HCT116 (cell line): ENCODE measurements at regions not wholly inside any gene's neighbourhood (a gene's known extent, or its start where the extent isn't known, plus 50 kb on each side); places are given as distances from the start of the nearest gene placed in this dataset.
"Not testable (repeated sequence)": the region's sequence is repeated elsewhere in the genome, so short reads cannot be mapped to it uniquely, and the experiment has no call there.

ENCODE experiments used
- ATAC-seq: fragments of 200-7000 bp; cut with Tn5 transposase; 2 replicates; pipeline ENCODE4 v1.9.1; 2020; ENCODE audit warnings: mild to moderate bottlenecking, moderate library complexity
- BruUV-seq: library from RNA; stranded (reverse); fragments of 400-500 nt; replicated peaks from 2 replicates; lab custom pipeline; 2021; lab: Mats Ljungman, UMichigan
- CTCF ChIA-PET: fragments of 300-600 bp; sonication (Branson Sonifier 250); formaldehyde crosslinking; loops from one replicate; lab custom pipeline; 2021; ENCODE audit warnings: antibody characterized with exemption; lab: Charles Lee
- POLR2A ChIA-PET: fragments of 300-600, 350-600 bp; sonication (Branson Sonifier 250); formaldehyde crosslinking; loops from one replicate; lab custom pipeline; 2021; ENCODE audit warnings: antibody characterized with exemption; lab: Charles Lee
- RAD21 ChIA-PET, 2 experiments: fragments of 300-600 bp; sonication (Branson Sonifier 250); formaldehyde crosslinking; loops; one replicate each; lab custom pipeline; 2023; ENCODE audit warnings: low total read pairs in 2 of 2; ENCODE audit not compliant: uncharacterized antibody in 2 of 2, unreplicated experiment in 2 of 2, low non-redundant PET in 1 of 2; lab: Charles Lee
- DNase-seq: peaks from one replicate; pipeline ENCODE4 v3.0.0-alpha.2; 2010; ENCODE audit warnings: low read depth, low spot score
- H2AFZ ChIP-seq: fragments of 200-600 bp; shearing (Covaris generic), sonication (generic); 2 replicates; pipeline ENCODE4 v1.6.1; 2017; ENCODE audit warnings: low read depth, mixed run types, mixed read lengths, antibody characterized with exemption, low read length; ENCODE audit not compliant: poor library complexity, severe bottlenecking
- H3K27ac ChIP-seq: 2 replicates; pipeline ENCODE4 v1.5.1; 2012; ENCODE audit warnings: low read depth, low read length
- H3K27me3 ChIP-seq: fragments of 200-600 bp; sonication (generic); 2 replicates; pipeline ENCODE4 v1.6.1; 2016; ENCODE audit warnings: mixed run types, low read length, mixed read lengths; ENCODE audit not compliant: insufficient read depth
- H3K36me3 ChIP-seq, 2 experiments: fragments of 200-500 bp in 1 of 2; fragments of 200-600 bp in 1 of 2; sonication (Bioruptor generic) in 1 of 2; sonication (generic) in 1 of 2; 2 replicates each; pipeline versions ENCODE4 v1.5.1 to v1.6.1; 2014 to 2016; ENCODE audit warnings: low read length in 2 of 2, inconsistent platforms in 1 of 2, mixed read lengths in 1 of 2, mixed run types in 1 of 2; ENCODE audit not compliant: insufficient read depth in 2 of 2, control insufficient read depth in 1 of 2
- H3K4me1 ChIP-seq, 2 experiments: fragments of 200-600 bp in 1 of 2; sonication (generic) in 1 of 2; 2 replicates each; pipeline versions ENCODE4 v1.5.1 to v1.6.1; 2012 to 2017; ENCODE audit warnings: low read length in 2 of 2, inconsistent platforms in 1 of 2, mild to moderate bottlenecking in 1 of 2, mixed read lengths in 1 of 2, mixed run types in 1 of 2, moderate library complexity in 1 of 2; ENCODE audit not compliant: insufficient read depth in 2 of 2, control insufficient read depth in 1 of 2
- H3K4me2 ChIP-seq: fragments of 200-600 bp; sonication (generic); 2 replicates; pipeline ENCODE4 v1.6.1; 2017; ENCODE audit warnings: mixed run types, low read length, mixed read lengths
- H3K4me3 ChIP-seq, 2 experiments: fragments of 200-600 bp in 1 of 2; sonication (generic) in 1 of 2; replicated peaks in 1 of 2; 2 replicates each; pipeline ENCODE4 v1.5.1; 2011 to 2016; ENCODE audit warnings: low read length in 2 of 2, control low read depth in 1 of 2, low read depth in 1 of 2, mild to moderate bottlenecking in 1 of 2, mixed read lengths in 1 of 2, mixed run types in 1 of 2
- H3K79me2 ChIP-seq: fragments of 200-600 bp; sonication (generic); 2 replicates; pipeline ENCODE4 v1.6.1; 2017; ENCODE audit warnings: mild to moderate bottlenecking, mixed run types, low read length, moderate library complexity, mixed read lengths; ENCODE audit not compliant: insufficient read depth
- H3K9ac ChIP-seq: fragments of 200-600 bp; sonication (generic); 2 replicates; pipeline ENCODE4 v1.6.1; 2016; ENCODE audit warnings: low read length, mixed read lengths
- H3K9me2 ChIP-seq: fragments of 200-600 bp; sonication (generic), shearing (Covaris generic); 2 replicates; pipeline ENCODE4 v1.6.1; 2017; ENCODE audit warnings: mixed run types, mild to moderate bottlenecking, moderate library complexity; ENCODE audit not compliant: insufficient read depth
- H3K9me3 ChIP-seq, 2 experiments: fragments of 200-500 bp in 1 of 2; fragments of 200-600 bp in 1 of 2; sonication (Bioruptor generic) in 1 of 2; sonication (generic) in 1 of 2; 2 replicates each; pipeline ENCODE4 v1.6.1; 2014 to 2017; ENCODE audit warnings: low read length in 2 of 2, mixed read lengths in 2 of 2, inconsistent platforms in 1 of 2, low read depth in 1 of 2, mild to moderate bottlenecking in 1 of 2, mixed run types in 1 of 2, moderate library complexity in 1 of 2; ENCODE audit not compliant: control insufficient read depth in 1 of 2, insufficient read depth in 1 of 2
- H4K20me1 ChIP-seq: fragments of 200-600 bp; sonication (generic), shearing (Covaris generic); 2 replicates; pipeline ENCODE4 v1.6.1; 2017; ENCODE audit warnings: mixed run types, mild to moderate bottlenecking, moderate library complexity; ENCODE audit not compliant: insufficient read depth
- CEBPB ChIP-seq: IDR thresholded peaks from 2 replicates; pipeline ENCODE4 v1.6.1; 2012; ENCODE audit warnings: low read depth
- ELF1 ChIP-seq: IDR thresholded peaks from 2 replicates; pipeline ENCODE4 v1.6.1; 2012; ENCODE audit warnings: low read depth, borderline replicate concordance
- EZH2phosphoT487 ChIP-seq: fragments of 200-600 bp; IDR thresholded peaks from 2 replicates; pipeline ENCODE4 v1.6.1; 2018; ENCODE audit warnings: antibody characterized with exemption, borderline replicate concordance
- FOSL1 ChIP-seq: IDR thresholded peaks from 2 replicates; pipeline ENCODE4 v1.6.1; 2012; ENCODE audit warnings: low read depth
- JUND ChIP-seq: IDR thresholded peaks from 2 replicates; pipeline ENCODE4 v1.6.1; 2012
- POLR2AphosphoS5 ChIP-seq: IDR thresholded peaks from 2 replicates; pipeline ENCODE4 v1.6.1; 2011; ENCODE audit warnings: mild to moderate bottlenecking, low read depth, low read length, moderate library complexity
- SIN3A ChIP-seq: IDR thresholded peaks from 2 replicates; pipeline ENCODE4 v1.6.1; 2012; ENCODE audit warnings: low read depth
- SP1 ChIP-seq: IDR thresholded peaks from 2 replicates; pipeline ENCODE4 v1.6.1; 2012; ENCODE audit warnings: low read depth
- SRF ChIP-seq: IDR thresholded peaks from 2 replicates; pipeline ENCODE4 v1.6.1; 2012; ENCODE audit warnings: low read depth
- YY1 ChIP-seq: IDR thresholded peaks from 2 replicates; pipeline ENCODE4 v1.6.1; 2011; ENCODE audit warnings: low read length, low read depth, moderate library complexity, mild to moderate bottlenecking; ENCODE audit not compliant: insufficient replicate concordance; ENCODE audit errors: extremely low read depth
- ZFX ChIP-seq: fragments of 450-650 bp; IDR thresholded peaks from 2 replicates; pipeline ENCODE4 v1.6.1; 2017
- ZNF274 ChIP-seq: fragments of 200-500 bp; sonication (Bioruptor generic); IDR thresholded peaks from 2 replicates; pipeline ENCODE4 v1.6.1; 2014; ENCODE audit warnings: mild to moderate bottlenecking, low read depth, low read length, inconsistent platforms
- intact Hi-C: fragments of 100-400 bp; cut with micrococcal nuclease; formaldehyde crosslinking; loops from 2 replicates; pipeline ENCODE4 v1.10.0; 2022
- TF ChIP-seq, protein P1 (sequence below): IDR thresholded peaks from 2 replicates; pipeline ENCODE4 v1.6.1; 2012; ENCODE audit warnings: low read depth
- TF ChIP-seq, protein P2 (sequence below): IDR thresholded peaks from 2 replicates; pipeline ENCODE4 v1.6.1; 2011; ENCODE audit warnings: mild to moderate bottlenecking, low read length, moderate library complexity; ENCODE audit not compliant: insufficient replicate concordance; ENCODE audit errors: extremely low read depth

DNA sequence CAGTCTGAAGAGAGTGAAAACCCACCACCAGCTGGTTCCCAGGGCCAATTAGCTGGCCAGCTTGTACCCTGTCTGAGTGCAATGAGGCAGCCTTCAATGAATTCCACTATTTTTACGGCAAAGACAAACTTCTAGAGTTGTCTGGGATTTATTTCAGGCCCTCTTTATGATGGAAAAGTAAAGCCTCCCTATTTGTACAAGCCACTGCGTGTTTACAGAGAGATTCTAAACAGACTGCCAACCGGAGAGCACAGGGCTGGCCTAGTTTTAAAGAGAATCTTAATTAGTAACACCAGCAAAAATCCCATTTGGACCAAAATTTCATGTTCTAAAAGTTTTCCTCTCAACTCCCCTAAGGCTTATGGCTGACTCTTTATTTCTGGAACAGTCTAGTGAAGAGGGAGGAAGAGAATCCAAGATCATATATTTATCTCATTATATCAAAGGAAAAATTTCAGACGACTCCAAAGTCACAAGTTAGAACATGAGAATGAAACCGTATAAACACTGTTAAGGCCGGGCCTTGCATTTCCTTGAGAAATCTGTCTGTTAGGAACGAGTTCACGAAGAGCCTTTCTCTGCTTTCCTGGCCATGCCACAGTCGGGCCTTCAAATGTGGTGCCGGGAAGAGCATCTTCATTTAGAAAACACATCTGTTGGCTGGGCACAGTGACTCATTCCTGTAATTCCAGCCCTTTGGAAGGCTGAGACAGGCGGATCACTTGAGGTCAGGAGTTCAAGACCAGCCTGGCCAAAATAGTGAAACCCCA is 724.6 kb upstream of the NRP1 start:
- CTCF ChIA-PET = no interaction called here
- Histone ChIP-seq H3K27ac (no peak overlapping the region), H3K36me3 (no peaks in the 10 kb centered on the region), H3K9me2 (no peaks in the 10 kb centered on the region), H3K9ac (no peak overlapping the region), H3K4me3 (no peak overlapping the region), H3K27me3 (no peaks in the 10 kb centered on the region), H3K79me2 (no peaks in the 10 kb centered on the region), H3K4me2 (no peak overlapping the region), H3K4me1 (no peaks in the 10 kb centered on the region), H4K20me1 (no peaks in the 10 kb centered on the region), H2AFZ (no peak overlapping the region), H3K9me3 (peaks cover 3 to 5% of the 10 kb centered on the region in 2 experiments; a peak in 1 of 4 replicates)
- no TSS peak for BruUV-seq
- no peak for TF ChIP-seq SIN3A
- no peak for TF ChIP-seq ELF1
- no peak for TF ChIP-seq POLR2AphosphoS5
- TF ChIP-seq FOSL1 = no peak
- no peak for TF ChIP-seq ZNF274
- no peak for TF ChIP-seq SRF
- no peak for TF ChIP-seq CEBPB
- no peak for TF ChIP-seq JUND
- TF ChIP-seq, protein P1, sequence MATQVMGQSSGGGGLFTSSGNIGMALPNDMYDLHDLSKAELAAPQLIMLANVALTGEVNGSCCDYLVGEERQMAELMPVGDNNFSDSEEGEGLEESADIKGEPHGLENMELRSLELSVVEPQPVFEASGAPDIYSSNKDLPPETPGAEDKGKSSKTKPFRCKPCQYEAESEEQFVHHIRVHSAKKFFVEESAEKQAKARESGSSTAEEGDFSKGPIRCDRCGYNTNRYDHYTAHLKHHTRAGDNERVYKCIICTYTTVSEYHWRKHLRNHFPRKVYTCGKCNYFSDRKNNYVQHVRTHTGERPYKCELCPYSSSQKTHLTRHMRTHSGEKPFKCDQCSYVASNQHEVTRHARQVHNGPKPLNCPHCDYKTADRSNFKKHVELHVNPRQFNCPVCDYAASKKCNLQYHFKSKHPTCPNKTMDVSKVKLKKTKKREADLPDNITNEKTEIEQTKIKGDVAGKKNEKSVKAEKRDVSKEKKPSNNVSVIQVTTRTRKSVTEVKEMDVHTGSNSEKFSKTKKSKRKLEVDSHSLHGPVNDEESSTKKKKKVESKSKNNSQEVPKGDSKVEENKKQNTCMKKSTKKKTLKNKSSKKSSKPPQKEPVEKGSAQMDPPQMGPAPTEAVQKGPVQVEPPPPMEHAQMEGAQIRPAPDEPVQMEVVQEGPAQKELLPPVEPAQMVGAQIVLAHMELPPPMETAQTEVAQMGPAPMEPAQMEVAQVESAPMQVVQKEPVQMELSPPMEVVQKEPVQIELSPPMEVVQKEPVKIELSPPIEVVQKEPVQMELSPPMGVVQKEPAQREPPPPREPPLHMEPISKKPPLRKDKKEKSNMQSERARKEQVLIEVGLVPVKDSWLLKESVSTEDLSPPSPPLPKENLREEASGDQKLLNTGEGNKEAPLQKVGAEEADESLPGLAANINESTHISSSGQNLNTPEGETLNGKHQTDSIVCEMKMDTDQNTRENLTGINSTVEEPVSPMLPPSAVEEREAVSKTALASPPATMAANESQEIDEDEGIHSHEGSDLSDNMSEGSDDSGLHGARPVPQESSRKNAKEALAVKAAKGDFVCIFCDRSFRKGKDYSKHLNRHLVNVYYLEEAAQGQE = no peak
- TF ChIP-seq ZFX = no peak
- no peak for TF ChIP-seq SP1
- TF ChIP-seq, protein P2, sequence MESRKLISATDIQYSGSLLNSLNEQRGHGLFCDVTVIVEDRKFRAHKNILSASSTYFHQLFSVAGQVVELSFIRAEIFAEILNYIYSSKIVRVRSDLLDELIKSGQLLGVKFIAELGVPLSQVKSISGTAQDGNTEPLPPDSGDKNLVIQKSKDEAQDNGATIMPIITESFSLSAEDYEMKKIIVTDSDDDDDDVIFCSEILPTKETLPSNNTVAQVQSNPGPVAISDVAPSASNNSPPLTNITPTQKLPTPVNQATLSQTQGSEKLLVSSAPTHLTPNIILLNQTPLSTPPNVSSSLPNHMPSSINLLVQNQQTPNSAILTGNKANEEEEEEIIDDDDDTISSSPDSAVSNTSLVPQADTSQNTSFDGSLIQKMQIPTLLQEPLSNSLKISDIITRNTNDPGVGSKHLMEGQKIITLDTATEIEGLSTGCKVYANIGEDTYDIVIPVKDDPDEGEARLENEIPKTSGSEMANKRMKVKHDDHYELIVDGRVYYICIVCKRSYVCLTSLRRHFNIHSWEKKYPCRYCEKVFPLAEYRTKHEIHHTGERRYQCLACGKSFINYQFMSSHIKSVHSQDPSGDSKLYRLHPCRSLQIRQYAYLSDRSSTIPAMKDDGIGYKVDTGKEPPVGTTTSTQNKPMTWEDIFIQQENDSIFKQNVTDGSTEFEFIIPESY = no peak
- no peak for TF ChIP-seq YY1
- no peak for TF ChIP-seq EZH2phosphoT487
- no peak for DNase-seq
- RAD21 ChIA-PET = no interaction called here
- POLR2A ChIA-PET = no interaction called here
- ATAC-seq = no peak
- intact Hi-C loops = no loop called here

DNA sequence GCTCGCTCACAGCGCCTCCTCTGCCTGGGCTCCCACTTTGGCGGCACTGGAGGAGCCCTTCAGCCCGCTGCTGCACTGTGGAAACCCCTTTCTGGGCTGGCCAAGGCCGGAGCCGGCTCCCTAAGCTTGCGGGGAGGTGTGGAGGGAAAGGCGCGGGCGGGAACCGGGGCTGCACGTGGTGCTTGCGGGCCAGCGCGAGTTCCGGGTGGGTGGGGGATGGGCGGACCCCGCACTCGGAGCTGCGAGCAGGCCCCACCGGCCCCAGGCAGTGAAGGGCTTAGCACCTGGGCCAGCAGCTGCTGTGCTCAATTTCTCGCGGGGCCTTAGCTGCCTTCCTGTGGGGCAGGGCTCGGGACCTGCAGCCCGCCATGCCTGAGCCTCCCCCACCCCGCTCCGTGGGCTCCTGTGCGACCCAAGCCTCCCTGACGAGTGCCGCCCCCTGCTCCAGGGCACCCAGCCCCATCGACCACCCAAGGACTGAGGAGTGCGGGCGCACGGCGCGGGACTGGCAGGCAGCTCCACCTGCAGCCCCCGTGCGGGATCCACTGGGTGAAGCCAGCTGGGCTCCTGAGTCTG is 721.0 kb upstream of the NRP1 start:
- H3K4me1 ChIP-seq, intact Hi-C loops, H3K79me2 ChIP-seq, ATAC-seq, BruUV-seq, H3K36me3 ChIP-seq, DNase-seq, H3K9me3 ChIP-seq, RAD21 ChIA-PET, H3K27me3 ChIP-seq, H2AFZ ChIP-seq, CTCF ChIA-PET, H3K4me2 ChIP-seq, H3K9ac ChIP-seq, H3K4me3 ChIP-seq, POLR2A ChIA-PET, H4K20me1 ChIP-seq, H3K27ac ChIP-seq, H3K9me2 ChIP-seq: not testable (repeated sequence)
